ENCODE measurements at regions not wholly inside any gene's neighbourhood (a gene's known extent, or its start where the extent isn't known, plus 50 kb on each side); places are given as distances from the start of the nearest gene placed in this dataset.

DNA sequence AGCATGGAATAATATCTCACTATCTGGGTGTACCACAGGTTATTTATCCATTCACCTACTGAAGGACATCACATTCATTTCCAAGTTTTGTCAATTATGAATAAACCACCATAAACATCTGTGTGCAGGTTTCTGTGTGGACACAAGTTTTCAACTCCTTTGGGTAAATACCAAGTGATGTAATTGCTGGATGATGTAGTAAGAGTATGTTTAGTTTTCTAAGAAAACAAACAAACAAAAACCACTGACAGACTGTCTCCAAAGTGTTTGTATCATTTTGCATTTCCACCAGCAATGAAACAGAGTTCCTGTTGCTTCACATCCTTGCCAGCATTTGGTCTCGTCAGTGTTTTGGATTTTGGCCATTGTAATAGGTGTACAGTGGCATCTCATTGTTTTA lies 435.7 kb upstream of the PROX1 start:
- TF ChIP-seq CTCF (IDR thresholded peaks at IDR 0.05; ENCODE audit: control insufficient read depth, extremely low read depth, insufficient read depth): no peak
- DNase-seq (ENCODE audit: low read depth): no peak
- no peak overlapping the region for H3K4me3 ChIP-seq (ENCODE audit: low read depth, low read length)

- no peak for DNase-seq (ENCODE audit: low read depth)
- no peak overlapping the region for H3K4me3 ChIP-seq (ENCODE audit: low read depth, low read length)
- TF ChIP-seq CTCF (IDR thresholded peaks at IDR 0.05; ENCODE audit: control insufficient read depth, extremely low read depth, insufficient read depth): no peak
Observed at GRCh38 chr1:213560226-213560625, 427.5 kb upstream of the PROX1 start.

GRCh38 chr1:213561870-213562269 lies 425.9 kb upstream of the PROX1 start:
- no peak overlapping the region for H3K4me3 ChIP-seq (ENCODE audit: low read depth, low read length)
- no peak for DNase-seq (ENCODE audit: low read depth)
- TF ChIP-seq CTCF (IDR thresholded peaks at IDR 0.05; ENCODE audit: control insufficient read depth, extremely low read depth, insufficient read depth): no peak

DNA sequence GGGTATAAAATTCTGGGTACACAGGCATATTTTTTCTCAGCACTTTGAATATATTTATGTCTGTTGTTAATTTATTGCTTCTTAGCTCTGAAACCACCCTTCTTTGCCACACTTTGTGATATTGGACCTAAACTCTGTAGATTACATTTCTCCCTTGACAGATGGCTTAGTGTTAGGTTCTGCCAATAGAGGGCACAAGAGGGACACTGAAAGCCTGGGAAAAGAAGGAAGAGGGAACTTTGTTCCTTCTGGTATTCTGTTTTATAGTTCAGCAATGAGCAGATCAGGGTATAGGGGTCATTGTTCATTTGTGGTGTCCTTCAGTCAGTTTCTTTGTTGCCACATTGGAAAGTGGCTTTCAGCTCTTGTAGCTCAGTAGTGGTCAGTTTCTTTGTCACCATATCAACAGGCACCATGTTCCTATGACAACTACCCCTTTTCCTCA lies 423.5 kb upstream of the PROX1 start:
- peak; percentile 42 for TF ChIP-seq CTCF (IDR thresholded peaks at IDR 0.05; ENCODE audit: control insufficient read depth, extremely low read depth, insufficient read depth)
- no peak overlapping the region for H3K4me3 ChIP-seq (ENCODE audit: low read depth, low read length)
- DNase-seq (ENCODE audit: low read depth): no peak

- no peak for TF ChIP-seq CTCF (IDR thresholded peaks at IDR 0.05; ENCODE audit: control insufficient read depth, extremely low read depth, insufficient read depth)
- H3K4me3 ChIP-seq (ENCODE audit: low read depth, low read length): no peak overlapping the region
- no peak for DNase-seq (ENCODE audit: low read depth)
Observed at GRCh38 chr1:213568929-213569815, 418.6 kb upstream of the PROX1 start.

DNA sequence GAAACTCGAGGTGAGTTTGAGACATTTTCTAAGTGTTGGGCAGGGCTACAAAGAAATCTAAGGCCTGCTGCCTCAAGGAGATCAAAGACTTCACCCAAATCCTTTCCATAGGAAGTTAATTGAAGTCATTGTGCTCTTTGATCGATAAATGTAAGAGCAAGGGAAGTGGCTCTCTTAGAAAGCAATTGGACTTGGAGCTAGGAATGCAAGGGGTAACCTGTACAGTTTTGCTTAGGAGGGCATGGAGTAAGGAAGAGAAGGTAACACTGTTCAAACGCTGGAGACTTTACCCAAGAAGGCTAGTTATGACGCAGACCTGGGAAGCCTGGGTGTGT lies 418.0 kb upstream of the PROX1 start:
- no peak overlapping the region for H3K4me3 ChIP-seq (ENCODE audit: low read depth, low read length)

More for the DNA sequence above, 418.0 kb upstream of the PROX1 start:
- no peak for DNase-seq (ENCODE audit: low read depth)
- TF ChIP-seq CTCF (IDR thresholded peaks at IDR 0.05; ENCODE audit: control insufficient read depth, extremely low read depth, insufficient read depth): no peak
